Panc1 (cell line): ENCODE measurements at regions not wholly inside any gene's neighbourhood (a gene's known extent, or its start where the extent isn't known, plus 50 kb on each side); places are given as distances from the start of the nearest gene placed in this dataset.

Experiments
- ATAC-seq: fragments of 200-7000 bp; cut with Tn5 transposase; 2 replicates; pipeline ENCODE4 v1.9.1; 2020; ENCODE audit warnings: mild to moderate bottlenecking, moderate library complexity
- BruUV-seq: library from RNA; stranded (reverse); fragments of 400-500 nt; replicated peaks from 2 replicates; lab custom pipeline; 2021; lab: Mats Ljungman, UMichigan
- CTCF ChIA-PET: fragments of 300-600 bp; sonication (Branson Sonifier 250); formaldehyde crosslinking; loops from one replicate; lab custom pipeline; 2022; ENCODE audit warnings: antibody characterized with exemption; lab: Charles Lee
- POLR2A ChIA-PET: fragments of 300-600 bp; sonication (Branson Sonifier 250); formaldehyde crosslinking; loops from one replicate; lab custom pipeline; 2022; ENCODE audit warnings: antibody characterized with exemption; lab: Charles Lee
- DNase-seq: peaks from one replicate; pipeline ENCODE4 v3.0.0-alpha.2; 2010; ENCODE audit warnings: low read depth, low spot score
- H3K27ac ChIP-seq: 2 replicates; pipeline ENCODE4 v1.5.1; 2011; ENCODE audit warnings: mild to moderate bottlenecking, low read length, inconsistent platforms
- H3K27me3 ChIP-seq: fragments of 200-500 bp; sonication (Bioruptor generic); 2 replicates; pipeline ENCODE4 v1.6.0; 2014; ENCODE audit warnings: low read length, inconsistent platforms; ENCODE audit not compliant: control insufficient read depth, insufficient read depth
- H3K36me3 ChIP-seq: fragments of 200-500 bp; sonication (Bioruptor generic); 2 replicates; pipeline ENCODE4 v1.5.1; 2014; ENCODE audit warnings: inconsistent platforms, mild to moderate bottlenecking, low read length, moderate library complexity; ENCODE audit not compliant: control insufficient read depth, insufficient read depth
- H3K4me1 ChIP-seq: 2 replicates; pipeline ENCODE4 v1.5.1; 2011; ENCODE audit warnings: inconsistent platforms, mild to moderate bottlenecking, low read length, moderate library complexity; ENCODE audit not compliant: control insufficient read depth, insufficient read depth
- H3K4me3 ChIP-seq, 2 experiments: 2 replicates each; pipeline ENCODE4 v1.5.1; 2011 to 2012; ENCODE audit warnings: low read depth in 2 of 2, low read length in 2 of 2, mild to moderate bottlenecking in 2 of 2, inconsistent platforms in 1 of 2, moderate library complexity in 1 of 2
- H3K9me3 ChIP-seq: fragments of 200-500 bp; sonication (Bioruptor generic); 2 replicates; pipeline ENCODE4 v1.5.1; 2014; ENCODE audit warnings: low read depth, mild to moderate bottlenecking, inconsistent platforms, low read length, moderate library complexity; ENCODE audit not compliant: control insufficient read depth, insufficient read depth
- CTCF ChIP-seq: fragments of 450-650 bp; IDR thresholded peaks from 2 replicates; pipeline ENCODE4 v1.5.1; 2017; ENCODE audit warnings: mild to moderate bottlenecking
- POLR2AphosphoS5 ChIP-seq: IDR thresholded peaks from 2 replicates; pipeline ENCODE4 v1.6.1; 2012; ENCODE audit warnings: mild to moderate bottlenecking, low read depth, low read length, moderate library complexity
- REST ChIP-seq, 2 experiments: IDR thresholded peaks; 2 replicates each; pipeline ENCODE4 v1.6.1; 2011 to 2012; ENCODE audit warnings: low read depth in 2 of 2, control low read depth in 1 of 2, low read length in 1 of 2, mild to moderate bottlenecking in 1 of 2, moderate library complexity in 1 of 2; ENCODE audit not compliant: insufficient read depth in 1 of 2
- SIN3A ChIP-seq: IDR thresholded peaks from 2 replicates; pipeline ENCODE4 v1.6.1; 2012; ENCODE audit warnings: low read depth, mild to moderate bottlenecking, low read length, moderate library complexity, borderline replicate concordance; ENCODE audit not compliant: insufficient read depth
- TCF7L2 ChIP-seq: IDR thresholded peaks from 2 replicates; pipeline ENCODE4 v1.6.1; 2011; ENCODE audit warnings: mild to moderate bottlenecking, low read depth, low read length, inconsistent platforms
- in situ Hi-C: cut with HindIII; loops from 2 replicates; pipeline ENCODE4 v1.10.0; 2016; ENCODE audit warnings: low sequenced_read_pairs, low pct_unique_long_range_greater_than_20kb
- intact Hi-C: fragments of 100-400 bp; cut with micrococcal nuclease; formaldehyde crosslinking; loops from one replicate; pipeline ENCODE4 v1.10.0; 2022; ENCODE audit not compliant: unreplicated experiment

DNA sequence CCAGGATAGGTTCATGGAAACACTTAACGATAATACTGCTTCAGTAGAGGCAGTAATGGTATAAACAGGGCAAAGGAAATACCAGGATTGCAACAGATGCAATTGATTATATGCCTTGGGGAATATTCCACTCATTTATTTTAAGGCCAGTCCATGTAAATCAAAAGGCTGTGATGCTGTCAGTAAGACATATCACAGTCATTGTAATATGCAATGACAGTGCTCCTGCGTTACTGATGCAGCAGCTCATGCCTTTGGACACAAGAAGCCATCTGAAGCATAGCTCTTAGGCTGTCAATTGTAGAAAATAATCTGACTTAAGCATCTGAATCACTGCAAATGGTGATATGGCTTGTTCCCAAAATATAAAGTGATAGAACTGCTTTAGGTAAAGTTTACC is 674.8 kb downstream of the TMTC2 start:
- Histone ChIP-seq H3K27me3 (no peaks in the 10 kb centered on the region), H3K27ac (no peak overlapping the region), H3K4me3 (no peak overlapping the region), H3K9me3 (peaks cover 2% of the 10 kb centered on the region; the same call in 1 of the 2 replicates), H3K36me3 (no peaks in the 10 kb centered on the region; the same call in 1 of the 2 replicates), H3K4me1 (no peaks in the 10 kb centered on the region)
- ATAC-seq, result no peak
- TF ChIP-seq POLR2AphosphoS5 (no peak), CTCF (no peak), TCF7L2 (no peak), REST (IDR thresholded peaks at IDR 0.05; ENCODE audit: insufficient read depth in 1 of 2, low read depth in 2 of 2, low read length in 1 of 2) (no peak), SIN3A (no peak)
- ChIA-PET POLR2A (no interaction called here), CTCF (no interaction called here)
- intact Hi-C loops, result no loop called here
- no peak for DNase-seq
- in situ Hi-C loops, result no loop called here
- BruUV-seq, result no TSS peak

DNA sequence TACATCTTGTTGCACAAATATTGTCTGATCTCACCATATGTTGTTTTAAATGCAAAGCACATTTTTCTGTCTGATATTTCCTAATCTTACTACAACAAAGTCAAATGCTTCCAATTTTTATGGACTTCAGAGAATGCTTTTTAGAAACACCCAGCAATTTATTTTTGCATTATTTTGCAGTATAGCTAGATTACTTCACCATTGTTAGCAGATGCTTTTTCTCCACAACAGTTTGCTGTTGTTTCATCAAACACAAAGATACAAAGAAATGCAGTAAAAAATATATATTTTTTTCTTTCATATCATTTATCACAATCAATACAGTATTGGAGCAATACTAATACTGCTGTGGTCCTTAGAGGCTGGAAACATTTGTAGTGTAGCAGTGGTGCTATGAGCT is 674.4 kb downstream of the TMTC2 start:
- intact Hi-C loops, result no loop called here
- BruUV-seq, result no TSS peak
- Histone ChIP-seq H3K9me3 (peaks cover 2% of the 10 kb centered on the region; the same call in 1 of the 2 replicates), H3K27me3 (no peaks in the 10 kb centered on the region), H3K4me3 (no peak overlapping the region), H3K36me3 (no peaks in the 10 kb centered on the region; the same call in 1 of the 2 replicates), H3K27ac (no peak overlapping the region), H3K4me1 (no peaks in the 10 kb centered on the region)
- ChIA-PET CTCF (no interaction called here), POLR2A (no interaction called here)
- DNase-seq, result no peak
- in situ Hi-C loops, result no loop called here
- TF ChIP-seq CTCF (no peak), SIN3A (no peak), TCF7L2 (no peak)
- no peak for ATAC-seq
